ENCODE measurements at regions not wholly inside any gene's neighbourhood (a gene's known extent, or its start where the extent isn't known, plus 50 kb on each side); places are given as distances from the start of the nearest gene placed in this dataset.

- Mint-ChIP-seq H3K4me1 (no peaks in the 10 kb centered on the region), H3K4me3 (no peak overlapping the region), H3K27ac (no peak overlapping the region), H3K36me3 (no peaks in the 10 kb centered on the region), H3K27me3 (no peaks in the 10 kb centered on the region), H3K9me3 (no peaks in the 10 kb centered on the region)
Measured at GRCh38 chr21:28439251-28439650, 553.4 kb downstream of the LTN1 start.

DNA sequence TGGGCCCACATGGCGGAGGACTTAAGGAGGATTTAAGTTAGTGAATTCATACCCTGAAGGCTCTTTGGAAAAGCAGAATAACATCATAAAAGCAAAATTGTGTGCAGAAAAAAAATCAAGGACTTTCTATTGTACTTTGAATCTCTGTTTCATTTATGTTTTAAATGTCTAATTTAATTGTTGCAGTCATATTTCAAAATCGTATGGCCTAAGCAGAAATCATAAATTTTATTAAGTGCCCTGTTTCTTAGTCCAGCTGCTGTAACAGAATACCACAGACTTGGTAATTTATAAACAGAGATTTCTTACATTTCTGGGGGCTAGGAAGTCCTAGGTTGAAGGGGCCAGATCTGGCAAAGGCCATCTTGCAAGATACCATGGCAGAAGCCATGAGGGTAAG, 555.6 kb downstream of the LTN1 start:
- Mint-ChIP-seq H3K36me3 (no peaks in the 10 kb centered on the region), H3K4me1 (no peaks in the 10 kb centered on the region), H3K9me3 (no peaks in the 10 kb centered on the region), H3K27me3 (no peaks in the 10 kb centered on the region), H3K4me3 (no peak overlapping the region), H3K27ac (no peak overlapping the region)

- Mint-ChIP-seq H3K27ac (no peak overlapping the region), H3K36me3 (no peaks in the 10 kb centered on the region), H3K4me3 (no peak overlapping the region), H3K4me1 (no peaks in the 10 kb centered on the region), H3K9me3 (no peaks in the 10 kb centered on the region), H3K27me3 (peaks cover 3% of the 10 kb centered on the region)
Measured at GRCh38 chr21:28436286-28436932, 556.3 kb downstream of the LTN1 start.

DNA sequence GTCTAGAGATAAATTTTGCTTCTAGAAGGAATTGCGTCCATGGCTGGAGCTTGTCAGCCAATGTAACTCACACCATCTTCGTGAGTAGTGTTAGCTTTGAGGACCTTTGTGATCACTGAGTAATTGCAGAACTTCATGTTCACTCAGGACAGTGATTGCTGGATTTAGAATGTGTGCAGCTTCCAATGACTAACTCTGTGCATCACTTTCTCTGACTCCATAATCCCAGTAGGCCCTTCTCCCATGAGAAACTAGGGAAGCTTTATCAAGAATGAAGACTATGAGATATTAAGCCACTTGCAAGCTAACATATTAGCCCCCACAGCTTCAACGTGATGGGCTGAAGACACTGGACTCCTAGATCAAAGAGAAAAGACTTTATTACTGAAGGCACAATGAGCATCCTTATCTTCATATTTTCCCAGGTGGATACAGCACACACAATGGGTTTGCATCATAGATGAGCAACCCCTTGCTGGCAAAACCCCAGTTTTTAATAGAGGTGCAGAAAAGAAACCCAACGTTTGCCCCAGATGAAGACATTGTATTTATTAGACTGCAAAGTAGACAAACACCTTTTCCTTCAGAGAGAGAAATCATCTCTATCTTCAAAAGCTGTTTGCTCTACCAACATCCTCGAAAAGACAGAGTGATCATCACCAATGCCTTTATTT, 561.0 kb downstream of the LTN1 start:
- no peak overlapping the region for H3K4me3 Mint-ChIP-seq
- no peaks in the 10 kb centered on the region for H3K9me3 Mint-ChIP-seq
- no peak overlapping the region for H3K27ac Mint-ChIP-seq
- no peaks in the 10 kb centered on the region for H3K4me1 Mint-ChIP-seq
- no peaks in the 10 kb centered on the region for H3K36me3 Mint-ChIP-seq
- H3K27me3 Mint-ChIP-seq = peaks cover 4% of the 10 kb centered on the region

- Mint-ChIP-seq H3K4me1 (no peaks in the 10 kb centered on the region), H3K27me3 (peaks cover 6% of the 10 kb centered on the region), H3K36me3 (no peaks in the 10 kb centered on the region), H3K27ac (no peak overlapping the region), H3K4me3 (no peak overlapping the region), H3K9me3 (no peaks in the 10 kb centered on the region)
Measured at GRCh38 chr21:28431022-28431421, 561.7 kb downstream of the LTN1 start.

DNA sequence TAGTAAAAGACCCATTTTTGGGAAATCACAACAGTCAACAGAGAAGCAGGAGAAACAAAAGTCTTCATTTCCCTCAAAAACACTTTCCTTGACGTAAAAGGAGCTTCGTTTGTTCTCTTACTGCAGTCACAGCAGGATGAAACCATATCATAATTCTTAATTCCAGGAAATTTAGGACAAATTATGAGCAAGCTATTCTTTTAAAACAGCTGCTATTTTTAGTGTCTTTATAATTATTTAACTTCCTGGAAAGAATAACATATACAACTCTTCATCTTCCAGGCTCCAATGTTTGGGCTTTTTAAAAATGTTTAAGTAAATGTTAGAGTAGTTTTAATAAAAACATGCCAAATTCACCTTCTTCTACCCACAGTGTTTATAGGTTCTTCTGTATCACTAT, 563.5 kb downstream of the LTN1 start:
- Mint-ChIP-seq H3K36me3 (no peaks in the 10 kb centered on the region), H3K27me3 (peaks cover 6% of the 10 kb centered on the region), H3K9me3 (no peaks in the 10 kb centered on the region), H3K4me1 (no peaks in the 10 kb centered on the region), H3K27ac (no peak overlapping the region), H3K4me3 (no peak overlapping the region)

DNA sequence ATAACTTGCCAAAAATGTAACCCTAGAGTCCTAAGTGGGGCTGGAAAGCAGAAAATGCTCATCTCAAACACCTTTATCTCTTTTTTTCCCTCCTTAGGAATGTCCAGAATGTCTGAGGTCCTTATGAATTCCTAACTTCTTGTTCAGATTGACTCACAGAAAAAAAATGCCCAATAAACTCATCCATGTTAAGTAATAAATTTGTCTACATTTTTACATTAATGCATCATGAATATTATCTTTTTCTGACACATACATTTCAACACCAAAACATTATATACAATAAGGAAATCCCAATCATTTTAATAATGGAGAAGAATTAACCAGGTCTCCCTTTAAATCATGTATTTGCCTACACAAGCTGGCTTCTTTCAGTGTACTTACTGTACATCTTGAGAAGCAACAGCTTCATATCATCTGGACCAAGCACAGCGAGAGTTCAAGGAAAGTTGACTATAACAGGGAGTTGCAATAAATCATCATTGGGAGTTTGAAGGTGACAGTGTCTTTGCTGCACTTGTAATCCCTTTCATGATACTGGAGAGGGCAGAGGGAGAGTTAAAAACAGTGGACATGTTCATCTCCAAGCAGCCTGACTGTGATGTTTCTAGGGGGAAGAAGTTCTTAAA, 565.2 kb downstream of the LTN1 start:
- Mint-ChIP-seq H3K4me1 (no peaks in the 10 kb centered on the region), H3K36me3 (no peaks in the 10 kb centered on the region), H3K27ac (no peak overlapping the region), H3K9me3 (no peaks in the 10 kb centered on the region), H3K4me3 (no peak overlapping the region), H3K27me3 (peaks cover 6% of the 10 kb centered on the region)

DNA sequence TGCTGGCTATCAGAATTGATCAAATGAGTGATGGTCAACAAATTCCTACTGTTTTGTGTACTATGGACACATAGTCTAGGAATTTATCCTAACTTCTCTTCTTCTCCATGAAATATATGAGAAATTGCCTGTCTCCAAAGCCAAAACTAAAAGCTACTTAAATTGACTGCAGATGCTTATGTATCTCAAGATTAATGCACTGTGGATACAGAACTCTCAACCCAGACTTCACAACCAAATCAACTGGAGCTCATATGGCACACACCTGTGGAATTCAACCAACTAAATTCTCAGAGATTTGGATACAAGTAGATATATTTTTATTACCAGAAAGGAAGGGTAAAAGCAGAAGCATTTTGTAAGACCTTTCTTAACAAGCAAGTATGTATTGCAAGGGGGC, 566.1 kb downstream of the LTN1 start:
- Mint-ChIP-seq H3K4me1 (no peaks in the 10 kb centered on the region), H3K27me3 (peaks cover 3% of the 10 kb centered on the region), H3K9me3 (no peaks in the 10 kb centered on the region)

DNA sequence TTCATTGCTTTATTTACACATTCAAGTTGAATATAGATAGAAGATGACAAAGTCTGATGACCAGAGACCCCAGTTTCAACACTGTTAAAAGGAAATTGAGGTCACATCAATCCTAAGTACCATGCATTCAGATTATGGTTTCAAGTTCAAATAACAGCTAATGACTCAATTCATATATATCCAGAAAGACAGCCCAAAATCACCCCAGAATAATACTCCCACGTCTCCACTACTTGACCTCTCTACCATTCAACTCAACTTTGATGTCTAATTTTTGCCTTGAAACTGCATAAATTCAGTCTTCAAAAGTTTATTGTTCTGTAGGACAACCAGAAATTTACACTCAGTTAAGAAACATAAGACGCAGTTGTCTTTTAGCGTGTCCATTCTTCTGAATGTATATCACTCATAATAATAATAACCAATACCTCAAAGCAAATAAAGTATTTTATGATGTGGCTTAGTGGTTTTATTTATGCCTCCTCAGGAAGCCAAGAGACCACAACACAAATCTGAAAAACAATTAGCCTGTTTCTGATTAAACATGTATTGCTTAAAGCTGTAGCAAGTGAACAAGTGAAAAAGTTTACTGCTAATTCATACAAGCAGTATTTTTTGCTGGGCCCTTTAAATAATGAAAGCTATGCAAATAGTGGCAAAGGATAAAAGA, 569.0 kb downstream of the LTN1 start:
- Mint-ChIP-seq H3K27me3 (peaks cover 2% of the 10 kb centered on the region), H3K9me3 (no peaks in the 10 kb centered on the region), H3K4me3 (no peak overlapping the region), H3K36me3 (no peaks in the 10 kb centered on the region), H3K27ac (no peak overlapping the region), H3K4me1 (no peaks in the 10 kb centered on the region)

More for the DNA sequence above, 566.1 kb downstream of the LTN1 start:
- H3K4me3 Mint-ChIP-seq = no peak overlapping the region
- H3K36me3 Mint-ChIP-seq = no peaks in the 10 kb centered on the region
- no peak overlapping the region for H3K27ac Mint-ChIP-seq

DNA sequence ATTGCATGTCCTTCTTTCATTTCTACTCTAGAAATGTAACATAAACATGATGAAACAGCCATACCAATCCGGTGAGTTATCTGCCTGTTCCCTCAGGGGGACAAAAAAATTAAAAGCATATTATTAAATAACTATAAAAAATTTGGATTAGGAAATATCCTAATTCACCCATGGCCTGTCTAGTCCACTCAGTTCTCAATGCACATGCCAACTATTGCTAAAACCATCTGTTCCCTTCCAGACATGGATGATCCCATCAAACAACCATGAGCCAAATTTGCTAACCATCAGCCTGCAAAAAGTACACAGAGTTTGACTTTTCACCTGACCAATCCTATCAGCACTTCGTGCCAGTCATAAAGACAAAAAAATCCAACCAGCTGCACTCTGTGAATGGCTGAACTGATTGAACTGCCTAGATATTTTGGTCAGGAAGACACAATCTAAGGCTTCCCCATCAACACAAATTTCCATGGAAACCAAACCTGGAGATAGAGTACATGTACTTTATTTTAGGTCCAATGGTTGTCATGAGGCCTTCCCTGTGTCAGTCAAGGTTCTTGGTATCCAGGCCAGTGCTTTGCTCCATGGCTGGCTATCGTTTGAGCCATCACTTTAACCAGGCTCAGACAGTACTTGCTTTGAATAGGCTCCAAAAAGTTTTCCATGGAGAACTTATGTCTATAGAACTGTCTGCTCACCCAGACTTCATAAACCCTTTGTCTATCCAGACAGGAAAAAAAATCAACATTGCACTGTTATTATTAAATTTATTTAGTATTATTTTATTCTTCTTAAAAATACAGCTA, 570.8 kb downstream of the LTN1 start:
- H3K36me3 Mint-ChIP-seq = no peaks in the 10 kb centered on the region
- peaks cover 2% of the 10 kb centered on the region for H3K27me3 Mint-ChIP-seq
- H3K4me3 Mint-ChIP-seq = no peak overlapping the region
- H3K4me1 Mint-ChIP-seq = no peaks in the 10 kb centered on the region
- no peaks in the 10 kb centered on the region for H3K9me3 Mint-ChIP-seq
- no peak overlapping the region for H3K27ac Mint-ChIP-seq

DNA sequence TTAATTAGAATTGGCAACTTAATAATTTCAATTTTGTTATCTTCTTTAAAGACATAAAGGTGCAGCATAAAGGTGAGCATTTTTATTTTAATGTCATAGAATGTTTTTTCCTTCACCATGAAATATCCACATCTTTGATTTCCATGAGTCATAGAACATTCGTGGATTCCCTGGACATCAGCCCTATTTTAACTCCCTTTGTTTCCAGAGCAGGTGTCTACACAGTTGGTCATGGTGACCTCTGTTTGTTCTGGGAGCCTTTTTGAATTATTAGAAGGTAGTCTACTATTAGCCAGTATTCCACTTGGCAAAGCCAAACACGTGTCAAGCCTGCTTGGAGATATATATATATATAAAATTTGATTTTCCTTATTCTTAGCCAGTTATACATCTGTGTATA, 572.9 kb downstream of the LTN1 start:
- no peak overlapping the region for H3K27ac Mint-ChIP-seq
- no peaks in the 10 kb centered on the region for H3K4me1 Mint-ChIP-seq
- no peaks in the 10 kb centered on the region for H3K9me3 Mint-ChIP-seq
- no peak overlapping the region for H3K4me3 Mint-ChIP-seq
- H3K27me3 Mint-ChIP-seq = no peaks in the 10 kb centered on the region
- H3K36me3 Mint-ChIP-seq = no peaks in the 10 kb centered on the region

GRCh38 chr21:28418726-28419514, 573.8 kb downstream of the LTN1 start:
- no peaks in the 10 kb centered on the region for H3K4me1 Mint-ChIP-seq
- no peaks in the 10 kb centered on the region for H3K27me3 Mint-ChIP-seq
- H3K9me3 Mint-ChIP-seq = no peaks in the 10 kb centered on the region
- no peaks in the 10 kb centered on the region for H3K36me3 Mint-ChIP-seq
- H3K27ac Mint-ChIP-seq = no peak overlapping the region
- no peak overlapping the region for H3K4me3 Mint-ChIP-seq

- no peak overlapping the region for H3K4me3 Mint-ChIP-seq
- H3K27me3 Mint-ChIP-seq = peaks cover 1% of the 10 kb centered on the region
- H3K27ac Mint-ChIP-seq = no peak overlapping the region
- H3K36me3 Mint-ChIP-seq = no peaks in the 10 kb centered on the region
- H3K9me3 Mint-ChIP-seq = no peaks in the 10 kb centered on the region
- no peaks in the 10 kb centered on the region for H3K4me1 Mint-ChIP-seq
Measured at GRCh38 chr21:28410256-28410655, 582.4 kb downstream of the LTN1 start.

GRCh38 chr21:28402616-28402989, 590.1 kb downstream of the LTN1 start:
- Mint-ChIP-seq H3K36me3 (no peaks in the 10 kb centered on the region), H3K4me1 (no peaks in the 10 kb centered on the region), H3K4me3 (no peak overlapping the region), H3K9me3 (no peaks in the 10 kb centered on the region), H3K27me3 (no peaks in the 10 kb centered on the region), H3K27ac (no peak overlapping the region)

DNA sequence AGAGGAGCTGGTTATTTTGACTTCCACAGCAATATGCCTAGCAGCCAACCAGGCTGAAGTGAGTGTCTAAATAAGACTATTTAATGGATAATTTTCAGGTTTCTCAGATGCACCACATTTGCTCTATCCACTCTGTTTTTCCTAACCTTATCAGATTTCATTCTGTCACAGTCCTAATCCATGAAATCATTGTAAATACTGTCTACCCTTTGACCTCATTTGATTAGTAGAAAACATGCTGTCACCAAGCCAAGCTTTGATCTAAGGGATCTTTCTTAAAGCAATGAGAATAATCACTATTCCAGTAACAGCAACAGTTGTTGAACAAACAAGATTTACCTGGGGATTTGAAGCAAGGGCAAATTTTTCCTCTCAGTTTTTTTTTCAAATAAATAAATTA, 595.6 kb downstream of the LTN1 start:
- Mint-ChIP-seq H3K4me1 (no peaks in the 10 kb centered on the region), H3K4me3 (no peak overlapping the region), H3K27ac (no peak overlapping the region), H3K36me3 (no peaks in the 10 kb centered on the region), H3K27me3 (no peaks in the 10 kb centered on the region), H3K9me3 (no peaks in the 10 kb centered on the region)

Measured in activated naive CD4-positive, alpha-beta T cell treated with anti-CD3 and anti-CD28 coated beads, Interleukin-2, amount 50 U/mL, for 24 hours (primary cell).